AG20443 (cell line): ENCODE measurements at regions not wholly inside any gene's neighbourhood (a gene's known extent, or its start where the extent isn't known, plus 50 kb on each side); places are given as distances from the start of the nearest gene placed in this dataset.

Experiments used
- DNase-seq: peaks from one replicate; pipeline ENCODE4 v3.0.0; 2012; ENCODE audit warnings: low spot score, mixed read lengths

DNA sequence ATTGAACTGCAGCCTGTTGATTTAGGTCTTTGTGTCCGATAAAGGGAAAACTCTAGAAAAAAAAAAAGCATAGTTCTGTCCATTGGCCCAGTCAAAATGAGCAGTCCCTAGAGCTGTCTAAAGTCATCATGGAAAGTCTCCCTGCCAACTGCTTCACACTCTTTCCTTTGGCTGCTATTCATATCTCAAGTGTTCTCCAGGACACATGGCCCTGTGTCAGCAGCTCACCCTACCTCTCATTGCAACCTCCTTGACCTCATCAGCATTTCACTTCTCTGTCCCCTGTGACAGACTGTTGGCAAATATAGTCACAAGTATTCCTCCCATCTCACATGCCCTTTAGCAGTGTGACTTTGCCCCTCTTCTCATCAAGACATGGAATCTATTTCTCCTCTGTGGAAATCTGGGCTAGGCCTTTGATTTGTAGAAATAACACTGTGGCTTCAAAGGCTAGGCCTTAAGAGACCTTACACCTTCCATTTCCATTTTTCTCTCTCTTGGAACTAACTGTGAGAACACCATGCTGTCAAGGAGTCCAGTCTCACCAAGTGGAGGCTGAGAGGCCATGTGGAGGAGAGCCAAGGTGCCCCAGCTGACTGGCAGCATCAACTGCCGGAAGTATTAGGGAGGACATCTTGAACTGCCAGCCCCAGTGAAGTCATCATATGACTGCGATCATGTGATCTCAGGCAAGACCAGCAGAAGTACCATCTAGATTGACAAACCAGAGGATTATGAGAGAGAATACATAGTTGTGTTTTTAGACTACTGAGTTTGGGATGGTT is 149.4 kb upstream of the TARS1 start:
- no peak for DNase-seq

DNA sequence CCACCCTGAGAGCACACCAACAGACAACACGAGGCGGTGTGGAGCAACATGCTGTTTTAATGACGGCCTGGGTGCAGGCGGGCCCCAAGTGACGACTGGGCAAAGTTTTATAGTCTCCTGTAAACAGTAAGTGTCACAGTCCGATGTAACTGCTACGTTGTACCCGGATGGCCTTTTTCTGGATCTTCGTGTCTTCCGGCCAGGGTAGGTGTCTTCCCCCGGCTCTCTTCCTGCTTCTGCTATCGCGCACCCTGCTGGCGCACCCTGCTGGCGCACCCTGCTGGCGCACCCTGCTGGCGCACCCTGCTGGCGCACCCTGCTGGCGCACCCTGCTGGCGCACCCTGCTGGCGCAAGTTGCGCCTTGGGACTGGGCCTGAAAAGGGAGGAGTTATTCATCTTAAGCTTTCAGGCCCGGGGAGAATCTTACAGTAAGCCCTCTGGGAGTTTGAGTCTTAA is 143.0 kb upstream of the TARS1 start:
- DNase-seq, result no peak

DNA sequence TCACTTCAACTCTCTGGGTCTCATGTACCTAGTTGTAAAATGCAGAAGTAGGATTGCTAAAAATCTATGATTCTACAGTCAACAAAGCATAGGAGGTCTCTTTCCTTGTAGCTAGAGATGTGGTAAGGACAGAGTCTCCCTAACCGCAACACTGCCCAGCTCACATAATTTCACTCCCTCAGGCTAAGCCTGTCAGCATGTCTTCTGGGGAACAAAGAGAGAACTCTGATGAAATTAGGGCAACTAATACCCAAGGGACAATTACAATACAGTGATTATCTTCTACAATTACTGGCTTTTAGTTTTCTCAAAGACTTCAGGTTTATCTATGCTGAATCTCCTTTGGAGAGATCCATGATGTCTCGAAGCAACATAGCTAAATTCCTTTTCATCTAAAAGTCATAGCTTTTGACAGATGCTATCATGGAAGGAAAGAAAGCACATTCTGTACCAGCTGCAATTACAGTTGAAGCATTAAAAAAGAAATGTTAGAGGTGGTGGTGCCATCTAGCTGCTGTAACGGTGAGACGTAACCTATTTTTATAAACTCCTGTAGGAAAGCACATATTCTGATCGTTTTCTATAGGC is 141.1 kb upstream of the TARS1 start:
- DNase-seq, result peak; percentile 29

DNA sequence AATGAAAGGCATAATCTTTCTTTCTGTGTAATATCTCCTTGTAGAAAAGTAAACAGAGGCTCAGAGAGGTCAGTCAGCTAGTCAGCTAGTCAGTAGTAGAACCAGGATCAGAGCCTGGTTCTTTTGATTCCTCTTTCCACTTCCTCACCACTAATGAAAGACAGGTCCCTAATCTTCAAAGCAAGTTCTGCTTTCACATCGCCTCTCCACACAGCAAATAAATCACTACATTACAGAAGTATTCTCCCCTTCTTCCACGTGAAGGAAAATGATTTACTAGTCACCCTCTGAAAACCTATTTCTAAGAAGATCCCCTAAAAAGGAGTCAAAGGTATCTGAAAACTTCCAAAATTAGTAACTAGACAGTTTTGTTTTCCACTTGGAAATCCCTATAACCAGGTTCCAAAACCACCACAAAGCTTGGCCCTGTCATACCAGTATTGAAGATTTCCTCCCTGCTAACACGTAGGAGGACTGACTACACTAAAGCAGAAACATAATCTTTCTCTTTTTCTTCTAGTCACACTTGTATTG is 140.5 kb upstream of the TARS1 start:
- DNase-seq, result no peak

DNA sequence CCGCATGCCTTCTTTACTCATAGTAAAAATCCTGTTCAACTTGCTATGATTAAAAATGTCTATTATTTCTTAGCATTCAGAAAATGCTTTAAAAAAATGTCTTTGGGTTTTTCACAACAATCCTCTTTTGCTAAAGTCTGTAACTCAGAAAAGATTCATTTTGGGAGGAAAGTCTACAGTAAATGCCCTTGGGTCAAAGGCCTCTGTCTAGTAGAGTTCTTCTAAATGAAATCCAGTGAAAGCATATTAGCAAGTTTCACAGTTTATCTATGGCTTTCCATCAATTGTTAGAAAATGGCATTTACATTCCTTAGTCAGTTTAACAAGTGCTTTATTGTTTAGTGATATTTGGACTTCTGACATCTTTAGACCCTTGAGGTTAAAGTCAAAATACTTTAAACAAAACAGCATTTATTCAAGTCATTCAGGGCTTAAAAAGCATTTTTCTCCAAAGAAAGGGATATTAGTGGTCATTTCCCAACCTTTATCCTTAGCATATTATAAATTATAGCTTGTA is 137.1 kb upstream of the TARS1 start:
- no peak for DNase-seq

DNA sequence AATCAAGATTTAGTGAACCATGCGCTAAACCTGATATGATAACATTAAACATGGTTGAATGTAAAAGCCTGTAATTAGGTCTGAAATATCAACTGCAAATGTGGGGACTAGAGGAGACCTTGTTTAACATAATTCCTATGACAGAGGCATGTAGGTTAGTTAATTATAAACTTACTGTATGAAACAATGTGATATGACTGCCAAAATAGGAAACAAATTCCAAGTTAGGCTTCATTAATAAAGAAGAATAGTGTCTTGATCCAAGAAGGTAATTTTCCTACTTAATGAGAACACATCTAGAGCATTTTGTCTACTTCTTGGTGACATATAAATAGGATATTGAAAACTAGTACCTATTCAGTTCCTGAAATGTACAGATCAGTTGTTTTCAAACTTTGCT is 136.2 kb upstream of the TARS1 start:
- DNase-seq, result no peak

DNA sequence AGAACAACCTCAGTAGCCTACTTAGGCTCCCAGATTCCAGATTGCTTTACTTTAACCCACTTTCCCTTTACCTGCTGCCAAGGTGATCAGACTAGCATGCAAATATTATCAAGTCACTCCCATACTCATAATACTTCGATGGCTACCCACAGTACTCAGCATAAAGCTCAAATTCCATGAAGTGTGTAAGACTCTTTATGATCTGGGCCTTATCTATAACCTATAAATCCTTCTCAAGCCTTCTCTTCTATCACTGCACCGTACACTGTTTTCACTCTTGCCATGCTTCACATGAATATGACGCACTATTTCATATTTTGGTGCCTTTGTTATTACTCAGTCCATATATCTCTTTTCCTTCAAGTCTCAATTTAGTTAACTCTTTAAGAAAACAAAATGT is 135.2 kb upstream of the TARS1 start:
- no peak for DNase-seq

DNA sequence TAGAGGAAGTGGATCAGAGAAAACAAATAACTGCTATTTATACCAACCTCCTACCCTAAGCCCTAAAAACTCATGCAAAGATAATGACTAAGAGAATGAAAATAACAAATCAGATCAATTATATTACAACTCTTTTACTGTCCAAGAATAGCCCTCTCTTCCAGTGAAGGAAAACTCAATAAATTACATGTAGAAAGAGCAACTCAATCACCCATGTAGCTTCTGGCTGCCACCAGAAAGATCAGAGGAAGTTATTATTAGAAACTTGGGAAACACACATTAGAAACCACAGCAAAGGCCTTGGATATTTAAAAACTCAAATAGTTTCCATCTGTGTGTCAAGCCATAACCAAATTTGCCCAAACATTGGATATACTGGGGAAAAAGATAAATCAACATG is 134.0 kb upstream of the TARS1 start:
- peak; percentile 16 for DNase-seq

DNA sequence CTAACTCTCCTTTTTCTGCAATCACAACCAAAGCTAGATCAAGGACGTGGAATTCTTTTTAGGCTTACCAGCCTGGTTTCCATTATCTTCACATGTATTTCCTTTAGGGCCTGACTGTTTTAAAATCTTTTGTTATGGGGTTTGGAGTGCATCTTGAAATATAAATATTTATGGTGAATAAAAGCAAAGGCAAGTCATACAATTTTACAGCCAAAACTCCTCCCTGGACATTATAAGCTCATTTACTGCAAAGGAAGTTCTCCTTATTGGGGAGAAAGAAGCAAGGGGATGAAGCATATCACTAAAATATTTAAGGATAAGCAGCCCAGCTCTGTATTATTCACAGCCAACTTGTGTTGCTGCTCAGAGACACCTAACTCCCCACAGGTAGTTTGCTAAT is 132.2 kb upstream of the TARS1 start:
- no peak for DNase-seq

DNA sequence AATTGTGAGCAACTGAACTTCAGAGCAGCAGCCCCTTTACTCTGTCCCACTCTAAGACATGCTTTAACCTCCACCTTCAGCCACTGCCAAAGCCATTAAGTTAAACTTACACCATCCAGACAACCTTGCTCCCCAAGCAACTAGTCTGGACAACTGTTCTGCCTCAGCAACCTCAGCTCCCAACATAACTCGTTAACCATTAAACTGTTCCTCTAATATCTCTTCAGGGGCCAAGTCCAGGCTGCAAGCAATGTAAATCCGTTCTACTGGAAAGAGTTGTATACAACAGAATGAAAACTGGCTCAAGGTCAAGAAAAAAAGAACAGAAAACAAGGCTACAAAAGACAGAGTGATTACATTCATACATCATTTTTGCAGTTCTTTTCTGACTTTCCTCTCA is 131.7 kb upstream of the TARS1 start:
- DNase-seq, result no peak

DNA sequence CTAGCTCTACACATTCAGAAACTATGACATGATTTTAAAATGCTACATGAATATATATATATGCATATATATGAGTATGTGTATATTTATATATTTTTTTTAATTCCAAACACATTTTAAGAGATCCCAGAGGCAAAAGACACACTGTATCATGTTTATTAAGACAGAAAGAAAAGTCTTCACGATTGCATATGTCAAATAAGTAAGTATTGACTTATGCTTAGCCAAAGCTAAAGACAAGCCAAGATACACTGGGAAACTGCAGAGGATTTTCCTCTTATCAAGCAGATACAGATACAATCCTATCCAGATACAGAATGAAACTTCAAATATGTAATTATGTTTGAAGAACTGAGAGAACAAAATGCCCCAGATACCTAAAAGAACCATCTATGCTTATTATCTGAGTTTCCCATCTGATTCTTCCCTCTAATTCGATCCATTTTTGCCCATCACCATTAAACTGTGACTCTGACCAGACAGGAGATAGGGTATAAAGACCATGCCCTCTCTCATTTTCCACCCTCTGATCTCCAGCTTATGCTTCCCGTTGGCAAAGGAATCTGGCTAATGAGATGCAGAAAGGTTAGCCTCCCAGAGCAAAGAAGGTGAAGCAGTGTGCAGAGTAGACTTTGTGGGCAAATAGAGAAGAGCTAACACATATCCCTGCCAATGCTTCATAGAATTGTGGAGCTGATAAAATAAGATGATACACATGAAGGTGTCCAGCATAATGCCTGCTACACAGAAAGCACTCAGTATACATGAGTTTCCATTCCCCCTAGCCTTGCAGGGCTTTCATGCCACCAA is 131.0 kb upstream of the TARS1 start:
- DNase-seq, result no peak

DNA sequence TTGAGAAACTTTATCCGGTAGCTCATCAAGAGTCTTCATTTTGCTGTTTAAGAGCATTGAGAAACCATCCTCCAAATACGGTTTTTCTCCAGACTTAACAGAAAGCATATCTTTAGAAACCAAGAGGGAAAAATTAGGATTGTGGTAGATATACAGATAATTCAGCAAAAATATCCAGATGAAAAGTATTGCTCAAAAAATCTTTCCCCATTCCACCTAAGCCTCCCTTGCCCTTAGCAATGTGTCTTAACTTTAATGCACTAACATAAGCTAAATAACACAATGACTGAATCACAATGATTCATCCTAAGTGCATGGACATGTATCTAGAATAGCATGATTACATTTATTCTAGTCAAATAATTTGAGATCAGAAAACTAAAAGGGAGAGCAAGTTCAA is 130.3 kb upstream of the TARS1 start:
- DNase-seq, result peak; percentile 27

DNA sequence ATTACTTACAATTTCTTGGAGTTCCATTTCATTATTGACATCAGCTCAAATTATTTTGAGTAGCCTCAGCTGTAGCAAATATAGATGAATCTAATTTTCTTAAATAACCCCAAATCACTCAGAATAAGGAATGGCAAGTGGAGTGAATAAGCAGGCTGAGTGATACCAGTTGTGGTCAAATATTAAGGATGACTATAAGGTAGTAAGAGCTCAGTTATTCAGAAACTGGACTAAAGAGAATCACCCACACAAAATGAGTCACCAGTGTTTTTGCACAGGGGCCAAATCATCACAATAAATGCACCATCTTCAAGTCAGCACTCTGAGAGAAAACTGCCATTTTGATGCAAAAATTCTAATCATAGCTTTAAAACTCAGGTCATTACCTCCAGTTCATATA is 128.9 kb upstream of the TARS1 start:
- DNase-seq, result peak; percentile 64

DNA sequence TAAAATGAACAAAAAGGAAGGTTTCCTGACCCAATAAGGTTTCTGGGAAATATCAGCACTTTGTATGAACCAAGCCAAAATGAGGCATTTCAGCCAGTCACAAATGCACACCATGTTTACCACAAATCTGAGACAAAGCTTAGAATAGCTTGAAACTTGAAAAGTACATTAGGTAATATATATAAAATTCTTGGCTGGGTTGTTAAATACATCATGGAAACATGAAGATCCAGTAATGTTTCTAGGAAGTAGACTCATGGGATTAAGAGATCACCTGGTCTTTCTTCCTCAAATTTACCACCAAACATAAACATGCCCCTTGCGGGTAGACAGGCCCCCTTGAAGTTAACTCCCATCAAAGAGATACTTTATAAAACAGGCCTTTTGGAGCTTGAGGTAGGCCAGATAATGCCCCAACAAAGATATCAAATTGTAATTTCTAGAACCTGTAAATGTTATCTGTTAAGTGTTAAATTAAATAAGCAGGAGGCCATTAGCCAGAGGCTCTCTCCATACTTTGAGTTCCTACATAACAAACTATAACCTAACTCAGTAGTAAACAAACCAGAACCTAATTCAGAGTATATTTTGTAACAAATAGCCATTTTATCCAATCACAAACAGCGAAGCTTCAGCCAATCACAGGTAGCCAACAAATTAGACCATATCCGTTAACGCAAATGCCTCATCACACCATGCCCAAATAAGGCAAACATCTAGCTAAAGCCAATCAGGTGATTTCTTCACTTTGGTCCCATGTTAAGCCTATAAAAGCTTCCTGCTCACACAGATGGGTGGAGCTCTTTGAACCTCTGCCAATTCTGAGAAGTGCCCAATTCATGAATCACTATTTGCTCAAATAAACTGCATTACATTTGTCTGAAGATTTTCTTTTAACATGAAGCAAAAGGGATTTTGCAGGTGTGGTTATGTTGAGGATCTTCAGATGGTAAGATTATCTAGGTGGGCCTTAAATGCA is 127.9 kb upstream of the TARS1 start:
- peak; percentile 17 for DNase-seq

DNA sequence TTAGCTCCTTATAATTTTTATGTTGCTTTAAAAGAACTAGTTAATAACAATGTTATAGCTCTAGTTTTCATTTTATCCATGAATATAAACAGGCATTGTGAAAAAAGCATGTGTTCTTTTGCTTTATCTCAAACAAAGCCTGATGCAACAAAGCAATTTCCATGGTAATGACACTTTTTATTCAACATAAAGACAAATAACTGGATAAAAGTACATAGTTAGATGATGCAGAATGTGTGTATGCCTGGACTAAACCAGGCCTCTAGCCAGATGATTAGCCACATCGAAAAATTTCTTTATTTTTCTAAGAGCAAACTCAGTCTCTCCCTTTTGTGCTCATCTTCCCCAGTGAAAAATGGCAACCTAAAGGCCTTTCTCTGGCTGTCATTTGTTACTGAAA is 125.6 kb upstream of the TARS1 start:
- no peak for DNase-seq

DNA sequence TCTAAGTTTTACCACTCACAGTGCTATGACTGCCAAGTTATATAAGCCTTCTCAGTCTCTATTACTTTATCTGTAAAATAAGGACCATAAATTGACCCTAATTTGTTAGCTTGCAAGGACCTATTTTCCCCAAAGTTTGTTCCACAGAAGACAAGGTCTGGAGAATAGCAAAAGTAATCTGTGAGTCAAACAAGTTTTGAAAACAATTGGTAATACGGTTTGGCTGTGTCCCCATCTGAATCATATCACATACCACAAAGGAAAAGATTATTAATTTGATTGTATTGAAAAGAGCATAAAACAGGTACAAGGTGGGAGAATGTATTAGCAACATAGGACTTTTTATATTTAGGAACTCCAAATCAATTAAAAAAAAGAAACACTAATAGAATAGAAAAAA is 124.0 kb upstream of the TARS1 start:
- DNase-seq, result no peak

DNA sequence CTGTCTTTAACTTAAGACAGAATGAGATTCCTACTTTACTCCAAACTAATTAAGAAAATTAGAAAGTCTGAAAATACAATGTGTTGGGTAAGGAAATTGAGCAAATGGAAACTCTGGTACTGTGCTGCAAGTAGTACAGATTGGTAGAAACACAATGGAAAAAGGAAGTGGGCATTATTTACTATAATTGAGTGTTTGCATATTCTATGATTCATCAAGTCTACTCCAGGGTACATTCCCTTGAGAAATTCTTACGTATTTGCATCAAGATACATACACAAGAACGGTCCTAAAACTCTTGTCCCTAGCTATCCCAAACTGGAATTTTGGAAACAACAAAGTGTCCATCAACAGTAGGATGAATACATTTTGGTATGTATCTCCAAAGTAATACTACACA is 123.5 kb upstream of the TARS1 start:
- no peak for DNase-seq

DNA sequence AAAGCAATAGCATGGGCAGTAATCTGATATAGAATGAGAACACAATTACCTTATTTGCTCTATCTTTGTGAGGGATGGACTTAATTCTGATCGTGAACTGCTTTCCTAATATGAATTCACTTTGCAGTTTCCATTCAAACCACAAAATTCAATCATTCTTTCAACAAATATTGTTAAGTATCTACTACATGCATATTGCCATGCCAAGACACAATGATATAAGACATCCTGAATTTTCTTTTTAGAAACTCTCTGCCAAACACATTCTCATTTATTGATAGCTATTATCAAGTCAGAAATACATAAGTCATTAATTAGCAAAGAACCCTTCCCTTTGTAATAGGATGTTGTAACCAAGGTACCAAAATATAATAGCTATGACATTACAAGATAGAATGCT is 121.6 kb upstream of the TARS1 start:
- DNase-seq, result no peak

DNA sequence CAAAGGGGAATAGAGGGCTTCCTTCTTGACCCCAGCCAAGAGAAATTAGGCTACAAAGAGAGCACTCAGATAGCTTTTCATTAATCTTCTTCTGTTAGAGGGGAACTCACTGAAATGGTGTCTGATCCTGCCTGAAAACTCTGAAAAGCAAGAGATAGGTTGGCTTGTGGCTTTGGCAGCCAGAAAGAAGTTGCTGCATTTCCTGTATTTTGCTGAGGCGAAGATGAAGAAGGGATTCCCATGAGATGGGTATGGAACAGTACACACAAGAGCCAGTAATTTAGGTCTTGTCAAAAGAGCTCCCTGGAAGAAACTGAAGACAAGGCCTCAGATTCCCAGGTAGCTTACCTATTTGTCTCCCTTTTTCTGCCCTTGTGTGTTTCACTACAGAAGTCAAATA is 120.9 kb upstream of the TARS1 start:
- no peak for DNase-seq

DNA sequence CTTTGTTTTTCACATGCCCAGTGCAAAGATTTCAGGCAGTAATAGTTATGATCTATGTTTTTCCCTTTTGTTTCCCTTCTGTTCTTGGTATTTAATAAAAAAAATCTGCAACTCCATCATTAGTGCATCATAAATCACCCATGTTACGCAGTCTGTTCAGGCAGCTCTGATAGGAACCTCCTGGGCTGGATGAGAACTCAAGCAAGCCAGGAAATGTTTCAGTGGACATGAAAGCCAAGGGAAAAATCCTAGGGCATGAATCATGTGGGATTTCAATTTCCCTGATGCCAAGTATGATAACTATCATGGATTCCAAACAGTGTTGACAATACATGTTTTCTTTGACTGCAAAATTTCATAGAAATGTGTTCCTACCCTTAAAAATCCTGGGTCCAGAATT is 119.7 kb upstream of the TARS1 start:
- peak; percentile 89 for DNase-seq

DNA sequence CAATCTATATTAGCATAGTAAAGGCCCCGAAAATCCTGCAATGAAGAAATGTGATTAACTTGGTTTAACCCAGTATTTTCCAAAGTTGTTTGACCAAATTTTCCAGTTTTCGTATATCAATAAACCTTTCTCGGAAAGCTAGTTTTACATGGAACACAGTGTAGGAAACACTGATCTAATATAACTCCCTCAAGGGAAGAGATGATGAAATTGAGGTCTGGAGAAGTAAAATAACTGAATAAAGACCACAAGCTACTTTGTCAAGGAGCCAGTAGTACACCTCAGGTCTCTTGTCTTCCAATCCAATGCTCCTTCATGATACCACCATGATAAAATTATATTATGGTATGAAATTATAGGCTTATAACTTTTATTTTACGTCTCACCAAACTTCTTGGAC is 118.1 kb upstream of the TARS1 start:
- no peak for DNase-seq
